A549 (cell line): ENCODE measurements at regions not wholly inside any gene's neighbourhood (a gene's known extent, or its start where the extent isn't known, plus 50 kb on each side); places are given as distances from the start of the nearest gene placed in this dataset.

Source experiments
- ATAC-seq, 2 experiments: fragments of 200-7000 bp in 1 of 2; fragments of >200 bp in 1 of 2; cut with Nextera tagmentation in 1 of 2; cut with Tn5 transposase in 1 of 2; 3 replicates each; pipeline versions ENCODE4 v1.8.0 to v1.9.1; 2018 to 2020; ENCODE audit warnings: mild to moderate bottlenecking in 1 of 2, moderate library complexity in 1 of 2
- CTCF ChIA-PET: fragments of 300-600 bp; sonication (Branson Sonifier 250); formaldehyde crosslinking; extraction: SDS; loops from one replicate; lab custom pipeline; 2021; ENCODE audit warnings: antibody characterized with exemption, inconsistent platforms; lab: Yijun Ruan, JAX
- POLR2A ChIA-PET: fragments of 350-600 bp; formaldehyde crosslinking; extraction: SDS; loops from one replicate; lab custom pipeline; 2021; ENCODE audit warnings: antibody characterized with exemption, inconsistent platforms; lab: Yijun Ruan, JAX
- DNase-seq, 2 experiments: peaks; one replicate each; pipeline versions ENCODE4 v3.0.0 to v3.0.0-alpha.2; 2011 to 2016; ENCODE audit warnings: low read depth in 1 of 2, low spot score in 1 of 2
- FAIRE-seq: peaks from 2 replicates; lab custom pipeline; 2011; peaks lifted over from hg19 to GRCh38; lab: Jason Lieb, UNC
- H3K27ac ChIP-seq, 2 experiments: fragments of >200 bp; sonication (Bioruptor Twin); formaldehyde crosslinking; 3 replicates each; pipeline ENCODE4 v1.5.1; 2016 to 2017
- H3K4me1 ChIP-seq: fragments of >200 bp; sonication (Bioruptor Twin); formaldehyde crosslinking; 3 replicates; pipeline ENCODE4 v1.6.1; 2016
- H3K4me2 ChIP-seq: fragments of >200 bp; sonication (Bioruptor Twin); formaldehyde crosslinking; 3 replicates; pipeline ENCODE4 v1.6.1; 2016
- H3K4me3 ChIP-seq: fragments of >200 bp; sonication (Bioruptor Twin); formaldehyde crosslinking; 3 replicates; pipeline ENCODE4 v1.5.1; 2016
- H3K9me3 ChIP-seq: fragments of >200 bp; sonication (Bioruptor Twin); formaldehyde crosslinking; 3 replicates; pipeline ENCODE4 v1.6.1; 2016
- CBX2 ChIP-seq: fragments of 200-600 bp; sonication (generic); IDR thresholded peaks from 2 replicates; pipeline ENCODE4 v1.6.1; 2016; ENCODE audit warnings: low read depth, mild to moderate bottlenecking, borderline replicate concordance
- EHF ChIP-seq: fragments of 250-450 bp; sonication (Bioruptor Pico); IDR thresholded peaks from 2 replicates; pipeline ENCODE4 v1.5.0; 2020; ENCODE audit warnings: mild to moderate bottlenecking
- HDAC2 ChIP-seq: fragments of 200-600 bp; sonication (generic); IDR thresholded peaks from 2 replicates; pipeline ENCODE4 v1.6.1; 2016
- HEYL ChIP-seq: fragments of 250-450 bp; sonication (Bioruptor Pico); IDR thresholded peaks from 2 replicates; pipeline ENCODE4 v1.8.0; 2021; ENCODE audit warnings: mild to moderate bottlenecking, moderate library complexity
- HOXA7 ChIP-seq: fragments of 250-450 bp; sonication (Bioruptor Pico); IDR thresholded peaks from 2 replicates; pipeline ENCODE4 v1.5.0; 2020; ENCODE audit warnings: mild to moderate bottlenecking, moderate library complexity
- HOXB13 ChIP-seq: fragments of 250-450 bp; sonication (Bioruptor Pico); IDR thresholded peaks from 2 replicates; pipeline ENCODE4 v1.5.0; 2020; ENCODE audit warnings: low read depth, mild to moderate bottlenecking, moderate library complexity
- HOXB5 ChIP-seq: fragments of 250-450 bp; sonication (Bioruptor Pico); IDR thresholded peaks from 2 replicates; pipeline ENCODE4 v1.5.0; 2020; ENCODE audit warnings: mild to moderate bottlenecking, moderate library complexity
- JUN ChIP-seq, 2 experiments: fragments of >200 bp; sonication (Bioruptor Twin); formaldehyde crosslinking; IDR thresholded peaks; 2 replicates in 1 of 2; 3 replicates in 1 of 2; pipeline ENCODE4 v1.6.1; 2016 to 2017
- KDM5A ChIP-seq: fragments of 200-600 bp; sonication (generic); IDR thresholded peaks from 2 replicates; pipeline ENCODE4 v1.6.1; 2016; ENCODE audit warnings: antibody characterized with exemption, mild to moderate bottlenecking
- NPAS2 ChIP-seq: fragments of 250-450 bp; sonication (Bioruptor Pico); IDR thresholded peaks from 2 replicates; pipeline ENCODE4 v1.8.0; 2022; ENCODE audit warnings: mild to moderate bottlenecking, moderate library complexity, borderline replicate concordance
- NR3C1 ChIP-seq: fragments of >200 bp; sonication (Bioruptor Twin); formaldehyde crosslinking; IDR thresholded peaks from 3 replicates; pipeline ENCODE4 v1.6.1; 2017
- RNF2 ChIP-seq: fragments of 200-600 bp; sonication (generic); IDR thresholded peaks from 2 replicates; pipeline ENCODE4 v1.6.1; 2016; ENCODE audit warnings: low read depth, mild to moderate bottlenecking, antibody characterized with exemption, moderate library complexity, borderline replicate concordance
- SREBF2 ChIP-seq: fragments of 450-650 bp; IDR thresholded peaks from 2 replicates; pipeline ENCODE4 v1.6.1; 2014; ENCODE audit warnings: mild to moderate bottlenecking, moderate library complexity
- TFCP2L1 ChIP-seq: fragments of 250-450 bp; sonication (Bioruptor Pico); IDR thresholded peaks from 2 replicates; pipeline ENCODE4 v1.5.0; 2021; ENCODE audit warnings: mild to moderate bottlenecking
- ZFP36 ChIP-seq: fragments of 450-650 bp; IDR thresholded peaks from 2 replicates; pipeline ENCODE4 v1.6.1; 2014; ENCODE audit warnings: borderline replicate concordance; ENCODE audit not compliant: partially characterized antibody
- ZNF302 ChIP-seq: fragments of 250-450 bp; sonication (Bioruptor Pico); IDR thresholded peaks from 2 replicates; pipeline ENCODE4 v1.9.0; 2021; ENCODE audit warnings: inconsistent platforms, mild to moderate bottlenecking, moderate library complexity
- WGBS: methylation state at CpG from one replicate; pipeline ENCODE4 v1.1.6; 2017; ENCODE audit errors: missing lambda C conversion rate; 5-methylcytosine and 5-hydroxymethylcytosine counted together
- TF ChIP-seq, protein P1 (sequence below): fragments of 450-650 bp; IDR thresholded peaks from 2 replicates; pipeline ENCODE4 v1.6.1; 2014; ENCODE audit warnings: antibody characterized with exemption
- TF ChIP-seq, protein P2 (sequence below): fragments of >200 bp; sonication (Bioruptor Twin); formaldehyde crosslinking; IDR thresholded peaks from 3 replicates; pipeline ENCODE4 v1.6.1; 2016
- TF ChIP-seq, protein P3 (sequence below): fragments of 250-450 bp; sonication (Bioruptor Pico); IDR thresholded peaks from 2 replicates; pipeline ENCODE4 v1.5.0; 2020; ENCODE audit warnings: low read depth, mild to moderate bottlenecking, moderate library complexity
- TF ChIP-seq, protein P4 (sequence below): IDR thresholded peaks from 2 replicates; pipeline ENCODE4 v1.6.1; 2012
- TF ChIP-seq, protein P5 (sequence below): IDR thresholded peaks from 2 replicates; pipeline ENCODE4 v1.6.1; 2012; ENCODE audit warnings: low read depth, borderline replicate concordance
- TF ChIP-seq, protein P6 (sequence below): IDR thresholded peaks from 2 replicates; pipeline ENCODE4 v1.6.1; 2012

DNA sequence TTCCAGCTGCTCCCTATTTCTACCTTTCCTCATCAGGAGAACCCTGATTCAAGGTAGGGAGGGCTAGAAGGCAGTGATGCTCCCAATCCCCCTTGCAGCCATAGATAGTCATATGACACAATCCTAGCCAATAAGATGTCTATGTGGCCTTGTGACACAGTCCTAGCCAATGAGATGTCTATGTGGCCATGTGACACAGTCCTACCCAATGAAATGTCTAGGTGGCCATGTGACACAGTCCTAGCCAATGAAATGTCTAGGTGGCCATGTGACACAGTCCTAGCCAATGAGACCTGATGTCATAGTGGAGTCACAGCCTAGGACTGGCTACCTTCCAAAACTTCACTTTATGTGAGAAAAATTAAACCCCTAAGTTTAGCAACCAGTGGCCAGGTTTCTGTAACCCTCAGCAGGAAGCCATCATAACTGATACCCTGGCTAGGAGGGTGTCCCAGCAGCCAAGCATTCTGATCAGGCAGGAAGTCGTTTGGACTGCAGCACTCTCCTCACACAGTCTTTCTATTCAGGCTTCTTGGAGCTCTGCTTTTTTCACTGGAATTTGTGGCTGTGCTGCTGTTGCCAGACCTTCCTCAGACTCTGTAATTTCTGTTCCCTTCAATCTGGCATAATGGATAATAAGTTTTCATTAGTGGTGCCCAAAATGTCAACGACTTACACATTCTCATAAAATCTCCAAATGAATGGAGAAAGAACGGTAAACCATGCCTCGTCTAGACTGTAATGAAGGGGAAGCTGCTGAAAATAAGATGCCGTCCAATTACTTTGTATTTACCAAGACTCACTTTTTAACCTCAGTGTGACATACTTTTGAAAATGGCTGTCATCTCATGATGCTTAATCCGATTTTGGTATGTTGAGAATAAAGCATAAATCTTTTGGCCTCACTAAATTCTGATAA lies 165.0 kb upstream of the NCKAP5 start:
- H3K9me3 ChIP-seq, result no peaks in the 10 kb centered on the region
- FAIRE-seq (no peak), DNase-seq (no peak)
- H3K4me1 ChIP-seq, result no peaks in the 10 kb centered on the region
- CTCF ChIA-PET, result no interaction called here
- TF ChIP-seq ZFP36, result no peak
- no peak for TF ChIP-seq HEYL (CRISPR knock-in tag)
- TF ChIP-seq, protein P1, sequence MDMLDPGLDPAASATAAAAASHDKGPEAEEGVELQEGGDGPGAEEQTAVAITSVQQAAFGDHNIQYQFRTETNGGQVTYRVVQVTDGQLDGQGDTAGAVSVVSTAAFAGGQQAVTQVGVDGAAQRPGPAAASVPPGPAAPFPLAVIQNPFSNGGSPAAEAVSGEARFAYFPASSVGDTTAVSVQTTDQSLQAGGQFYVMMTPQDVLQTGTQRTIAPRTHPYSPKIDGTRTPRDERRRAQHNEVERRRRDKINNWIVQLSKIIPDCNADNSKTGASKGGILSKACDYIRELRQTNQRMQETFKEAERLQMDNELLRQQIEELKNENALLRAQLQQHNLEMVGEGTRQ, result peak; percentile 70
- TF ChIP-seq, all 56 proteins: peak for 1
- POLR2A ChIA-PET, result no interaction called here
- Histone ChIP-seq H3K4me2 (no peak overlapping the region), H3K4me3 (no peak overlapping the region), H3K27ac (no peak overlapping the region)
- WGBS, result 50% methylated on average over 6 of the region's 6 CpGs
- no peak for ATAC-seq

DNA sequence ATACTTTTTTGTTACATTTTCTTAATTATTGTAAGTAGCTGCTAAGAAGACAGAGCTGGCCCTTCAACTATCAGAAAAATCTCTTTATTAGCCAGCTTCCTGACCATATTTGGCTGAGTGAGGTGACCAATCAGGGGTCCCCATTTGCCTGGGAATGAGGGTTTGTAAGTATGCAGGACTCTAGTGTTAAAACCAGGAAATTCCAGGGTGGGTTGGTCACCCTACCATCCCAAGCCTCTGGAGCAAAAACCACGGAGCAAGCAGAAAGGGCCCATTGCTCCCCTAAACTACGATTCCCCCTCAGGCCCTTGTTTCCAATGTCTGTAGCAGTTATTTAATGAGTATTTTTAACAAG lies 165.6 kb upstream of the NCKAP5 start:
- POLR2A ChIA-PET, result no interaction called here
- WGBS, result 38% methylated on average over 2 of the region's 2 CpGs
- no peaks in the 10 kb centered on the region for H3K9me3 ChIP-seq
- H3K27ac ChIP-seq, result no peak overlapping the region
- no peak for DNase-seq
- FAIRE-seq, result no peak
- no peak overlapping the region for H3K4me2 ChIP-seq
- TF ChIP-seq SREBF2 (no peak), ZNF302 (CRISPR knock-in tag) (no peak), HOXB5 (CRISPR knock-in tag) (no peak), CBX2 (no peak), RNF2 (no peak), KDM5A (no peak), EHF (CRISPR knock-in tag) (no peak), JUN (IDR thresholded peaks at IDR 0.05) (no peak)
- TF ChIP-seq, protein P1, result no peak
- TF ChIP-seq, protein P2, sequence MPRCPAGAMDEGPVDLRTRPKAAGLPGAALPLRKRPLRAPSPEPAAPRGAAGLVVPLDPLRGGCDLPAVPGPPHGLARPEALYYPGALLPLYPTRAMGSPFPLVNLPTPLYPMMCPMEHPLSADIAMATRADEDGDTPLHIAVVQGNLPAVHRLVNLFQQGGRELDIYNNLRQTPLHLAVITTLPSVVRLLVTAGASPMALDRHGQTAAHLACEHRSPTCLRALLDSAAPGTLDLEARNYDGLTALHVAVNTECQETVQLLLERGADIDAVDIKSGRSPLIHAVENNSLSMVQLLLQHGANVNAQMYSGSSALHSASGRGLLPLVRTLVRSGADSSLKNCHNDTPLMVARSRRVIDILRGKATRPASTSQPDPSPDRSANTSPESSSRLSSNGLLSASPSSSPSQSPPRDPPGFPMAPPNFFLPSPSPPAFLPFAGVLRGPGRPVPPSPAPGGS, result no peak
- TF ChIP-seq, protein P3, sequence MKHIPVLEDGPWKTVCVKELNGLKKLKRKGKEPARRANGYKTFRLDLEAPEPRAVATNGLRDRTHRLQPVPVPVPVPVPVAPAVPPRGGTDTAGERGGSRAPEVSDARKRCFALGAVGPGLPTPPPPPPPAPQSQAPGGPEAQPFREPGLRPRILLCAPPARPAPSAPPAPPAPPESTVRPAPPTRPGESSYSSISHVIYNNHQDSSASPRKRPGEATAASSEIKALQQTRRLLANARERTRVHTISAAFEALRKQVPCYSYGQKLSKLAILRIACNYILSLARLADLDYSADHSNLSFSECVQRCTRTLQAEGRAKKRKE (CRISPR knock-in tag), result no peak
- TF ChIP-seq, protein P4, sequence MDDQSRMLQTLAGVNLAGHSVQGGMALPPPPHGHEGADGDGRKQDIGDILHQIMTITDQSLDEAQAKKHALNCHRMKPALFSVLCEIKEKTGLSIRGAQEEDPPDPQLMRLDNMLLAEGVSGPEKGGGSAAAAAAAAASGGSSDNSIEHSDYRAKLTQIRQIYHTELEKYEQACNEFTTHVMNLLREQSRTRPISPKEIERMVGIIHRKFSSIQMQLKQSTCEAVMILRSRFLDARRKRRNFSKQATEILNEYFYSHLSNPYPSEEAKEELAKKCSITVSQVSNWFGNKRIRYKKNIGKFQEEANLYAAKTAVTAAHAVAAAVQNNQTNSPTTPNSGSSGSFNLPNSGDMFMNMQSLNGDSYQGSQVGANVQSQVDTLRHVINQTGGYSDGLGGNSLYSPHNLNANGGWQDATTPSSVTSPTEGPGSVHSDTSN, result no peak
- no peak overlapping the region for H3K4me3 ChIP-seq
- ATAC-seq, result no peak
- no peaks in the 10 kb centered on the region for H3K4me1 ChIP-seq
- CTCF ChIA-PET, result no interaction called here

DNA sequence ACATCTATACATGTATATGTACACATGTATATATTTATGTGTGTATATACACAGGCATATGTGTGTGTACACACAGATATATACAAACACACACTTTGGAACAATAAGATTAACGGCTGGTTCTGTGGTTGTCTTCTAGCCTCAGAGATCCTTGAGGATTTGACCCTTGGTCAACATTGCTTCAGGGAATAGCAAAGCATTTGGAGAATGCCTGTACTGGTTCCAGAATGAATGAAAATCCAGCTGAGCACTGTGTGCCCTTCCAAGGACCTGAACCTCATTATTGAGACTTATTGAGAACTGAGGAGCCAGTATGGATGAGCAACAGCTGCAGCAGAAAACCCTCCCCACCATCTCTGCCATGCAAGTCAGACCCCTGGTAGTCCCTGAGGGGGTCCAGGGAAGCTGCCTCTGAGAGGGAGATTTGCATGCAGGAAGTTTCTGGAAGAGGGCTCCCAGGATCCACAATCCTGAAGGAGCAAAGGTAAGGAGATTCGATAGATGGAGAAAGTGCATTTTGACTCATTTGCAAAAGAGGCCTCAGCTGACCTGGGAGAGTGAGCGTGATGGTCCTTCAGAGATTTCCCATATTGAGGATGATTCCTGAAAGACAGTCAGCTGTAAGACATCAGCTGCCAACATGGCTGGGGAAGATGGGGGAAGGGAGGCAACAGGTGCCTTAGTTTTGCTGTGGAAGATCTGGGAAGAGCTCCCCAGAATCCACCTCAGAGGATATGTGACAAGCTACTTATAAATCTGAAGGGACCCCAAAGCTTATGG lies 166.6 kb upstream of the NCKAP5 start:
- H3K27ac ChIP-seq, result no peak overlapping the region
- ATAC-seq (no peak), DNase-seq (no peak), FAIRE-seq (no peak)
- H3K4me1 ChIP-seq, result no peaks in the 10 kb centered on the region
- CTCF ChIA-PET, result interaction anchor here (0.7 kb wide), 1 partner anchor 45 kb away, joined by 3 read pairs; no protein-coding TSS in a partner anchor
- H3K4me3 ChIP-seq, result no peak overlapping the region
- POLR2A ChIA-PET, result no interaction called here
- no peaks in the 10 kb centered on the region for H3K9me3 ChIP-seq
- 67% methylated on average over 3 of the region's 3 CpGs for WGBS
- H3K4me2 ChIP-seq, result no peak overlapping the region
- TF ChIP-seq, protein P2, result no peak
- TF ChIP-seq, protein P4, result no peak
- TF ChIP-seq TFCP2L1 (CRISPR knock-in tag) (no peak), HOXB13 (CRISPR knock-in tag) (no peak), NPAS2 (CRISPR knock-in tag) (no peak), HOXA7 (no peak), NR3C1 (no peak), HDAC2 (no peak), ZFP36 (no peak)
- TF ChIP-seq, protein P5, sequence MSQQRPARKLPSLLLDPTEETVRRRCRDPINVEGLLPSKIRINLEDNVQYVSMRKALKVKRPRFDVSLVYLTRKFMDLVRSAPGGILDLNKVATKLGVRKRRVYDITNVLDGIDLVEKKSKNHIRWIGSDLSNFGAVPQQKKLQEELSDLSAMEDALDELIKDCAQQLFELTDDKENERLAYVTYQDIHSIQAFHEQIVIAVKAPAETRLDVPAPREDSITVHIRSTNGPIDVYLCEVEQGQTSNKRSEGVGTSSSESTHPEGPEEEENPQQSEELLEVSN, result no peak
- TF ChIP-seq, protein P6, sequence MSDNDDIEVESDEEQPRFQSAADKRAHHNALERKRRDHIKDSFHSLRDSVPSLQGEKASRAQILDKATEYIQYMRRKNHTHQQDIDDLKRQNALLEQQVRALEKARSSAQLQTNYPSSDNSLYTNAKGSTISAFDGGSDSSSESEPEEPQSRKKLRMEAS, result no peak
